Uterus (tissue), 2 donors: ENCODE measurements at regions not wholly inside any gene's neighbourhood (a gene's known extent, or its start where the extent isn't known, plus 50 kb on each side); places are given as distances from the start of the nearest gene placed in this dataset.

ENCODE experiments used
- CTCF ChIP-seq, 4 experiments: fragments of 200-600 bp in 2 of 4; fragments of 450-650 bp in 2 of 4; sonication (generic) in 2 of 4; IDR thresholded peaks; one replicate each; pipeline ENCODE4 v1.5.1; 2016 to 2019; ENCODE audit warnings: antibody characterized with exemption in 4 of 4, mild to moderate bottlenecking in 2 of 4, moderate library complexity in 1 of 4
- POLR2A ChIP-seq, 2 donors: fragments of 450-650 bp; IDR thresholded peaks; one replicate each; pipeline ENCODE4 v1.6.1; 2016; ENCODE audit warnings: antibody characterized with exemption in 2 of 2, mild to moderate bottlenecking in 1 of 2, moderate library complexity in 1 of 2

GRCh38 chr6:104031346-104031745, 828.4 kb downstream of the HACE1 start:
- TF ChIP-seq CTCF (IDR thresholded peaks at IDR 0.05), result no peak
- no peak for TF ChIP-seq POLR2A (IDR thresholded peaks at IDR 0.05)
